Progenitor cell of endocrine pancreas (in vitro differentiated cells): ENCODE measurements at regions not wholly inside any gene's neighbourhood (a gene's known extent, or its start where the extent isn't known, plus 50 kb on each side); places are given as distances from the start of the nearest gene placed in this dataset.

Source experiments
- DNase-seq: peaks from one replicate; pipeline ENCODE4 v3.0.0; 2021; ENCODE audit warnings: low spot score; ENCODE audit not compliant: unreplicated experiment
- H3K27ac Mint-ChIP-seq: 2 replicates; pipeline ENCODE4 v1.8.0; 2021; ENCODE audit warnings: mild to moderate bottlenecking, moderate library complexity, mixed read lengths
- H3K27me3 Mint-ChIP-seq: 2 replicates; pipeline ENCODE4 v1.8.0; 2021; ENCODE audit warnings: mixed read lengths
- H3K36me3 Mint-ChIP-seq: 2 replicates; pipeline ENCODE4 v1.8.0; 2022; ENCODE audit warnings: mixed read lengths; ENCODE audit not compliant: insufficient read depth
- H3K4me1 Mint-ChIP-seq: 2 replicates; pipeline ENCODE4 v1.8.0; 2021; ENCODE audit warnings: low read depth, mixed read lengths
- H3K4me3 Mint-ChIP-seq: 2 replicates; pipeline ENCODE4 v1.8.0; 2021; ENCODE audit warnings: low read depth, mild to moderate bottlenecking, moderate library complexity, mixed read lengths
- H3K9me3 Mint-ChIP-seq: 2 replicates; pipeline ENCODE4 v1.8.0; 2021; ENCODE audit warnings: low read depth, mixed read lengths
- TF ChIP-seq, protein P1 (sequence below): fragments of 200-600 bp; sonication (generic); IDR thresholded peaks from one replicate; pipeline ENCODE4 v1.5.0; 2021; ENCODE audit warnings: antibody characterized with exemption, mild to moderate bottlenecking; ENCODE audit not compliant: unreplicated experiment

- no peak overlapping the region for H3K4me3 Mint-ChIP-seq
These were observed 266.6 kb downstream of the ETAA1 start for GRCh38 chr2:67663776-67664175.

DNA sequence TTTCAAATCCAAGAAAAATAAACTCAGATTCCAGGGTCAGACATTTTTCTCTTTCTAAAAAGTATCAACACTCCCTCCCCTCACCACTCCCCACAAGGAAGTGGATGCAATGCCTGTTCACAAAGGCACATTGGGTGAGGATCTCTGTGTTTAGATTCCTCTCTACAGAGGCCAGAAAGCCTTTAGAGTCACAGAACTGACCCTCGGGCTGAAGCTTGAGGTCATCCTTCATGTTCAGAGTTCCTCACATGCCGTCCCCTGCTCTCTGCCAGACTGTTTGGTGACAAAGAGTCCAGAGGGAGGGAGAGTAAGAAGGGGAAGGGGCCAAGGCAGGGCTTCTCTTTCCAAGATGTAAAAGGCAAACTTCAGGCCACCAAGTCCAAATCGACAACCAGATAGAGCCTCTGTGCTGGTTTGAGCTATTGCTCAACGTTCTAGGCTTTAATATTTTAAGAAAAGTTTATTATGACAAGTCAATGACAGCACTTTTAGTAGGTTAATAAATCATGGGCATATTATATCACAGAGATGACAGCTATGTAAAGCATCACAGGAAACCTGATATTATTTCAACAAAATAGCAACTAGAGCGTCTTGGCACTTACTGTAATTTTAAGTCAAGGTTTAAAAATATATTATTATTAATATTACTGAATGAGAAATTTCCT lies 269.4 kb downstream of the ETAA1 start:
- H3K4me1 Mint-ChIP-seq = no peaks in the 10 kb centered on the region
- no peak overlapping the region for H3K27ac Mint-ChIP-seq
- peaks cover 3% of the 10 kb centered on the region for H3K9me3 Mint-ChIP-seq
- TF ChIP-seq, protein P1, sequence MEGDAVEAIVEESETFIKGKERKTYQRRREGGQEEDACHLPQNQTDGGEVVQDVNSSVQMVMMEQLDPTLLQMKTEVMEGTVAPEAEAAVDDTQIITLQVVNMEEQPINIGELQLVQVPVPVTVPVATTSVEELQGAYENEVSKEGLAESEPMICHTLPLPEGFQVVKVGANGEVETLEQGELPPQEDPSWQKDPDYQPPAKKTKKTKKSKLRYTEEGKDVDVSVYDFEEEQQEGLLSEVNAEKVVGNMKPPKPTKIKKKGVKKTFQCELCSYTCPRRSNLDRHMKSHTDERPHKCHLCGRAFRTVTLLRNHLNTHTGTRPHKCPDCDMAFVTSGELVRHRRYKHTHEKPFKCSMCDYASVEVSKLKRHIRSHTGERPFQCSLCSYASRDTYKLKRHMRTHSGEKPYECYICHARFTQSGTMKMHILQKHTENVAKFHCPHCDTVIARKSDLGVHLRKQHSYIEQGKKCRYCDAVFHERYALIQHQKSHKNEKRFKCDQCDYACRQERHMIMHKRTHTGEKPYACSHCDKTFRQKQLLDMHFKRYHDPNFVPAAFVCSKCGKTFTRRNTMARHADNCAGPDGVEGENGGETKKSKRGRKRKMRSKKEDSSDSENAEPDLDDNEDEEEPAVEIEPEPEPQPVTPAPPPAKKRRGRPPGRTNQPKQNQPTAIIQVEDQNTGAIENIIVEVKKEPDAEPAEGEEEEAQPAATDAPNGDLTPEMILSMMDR = no peak
- no peak for DNase-seq
- no peaks in the 10 kb centered on the region for H3K36me3 Mint-ChIP-seq
- H3K27me3 Mint-ChIP-seq = no peaks in the 10 kb centered on the region
- no peak overlapping the region for H3K4me3 Mint-ChIP-seq

More at GRCh38 chr2:67663776-67664175, 266.6 kb downstream of the ETAA1 start:
- TF ChIP-seq, protein P1 = no peak
- Mint-ChIP-seq H3K4me1 (no peaks in the 10 kb centered on the region), H3K27ac (no peak overlapping the region), H3K27me3 (no peaks in the 10 kb centered on the region), H3K9me3 (peaks cover 5% of the 10 kb centered on the region), H3K36me3 (no peaks in the 10 kb centered on the region)
- DNase-seq = no peak

DNA sequence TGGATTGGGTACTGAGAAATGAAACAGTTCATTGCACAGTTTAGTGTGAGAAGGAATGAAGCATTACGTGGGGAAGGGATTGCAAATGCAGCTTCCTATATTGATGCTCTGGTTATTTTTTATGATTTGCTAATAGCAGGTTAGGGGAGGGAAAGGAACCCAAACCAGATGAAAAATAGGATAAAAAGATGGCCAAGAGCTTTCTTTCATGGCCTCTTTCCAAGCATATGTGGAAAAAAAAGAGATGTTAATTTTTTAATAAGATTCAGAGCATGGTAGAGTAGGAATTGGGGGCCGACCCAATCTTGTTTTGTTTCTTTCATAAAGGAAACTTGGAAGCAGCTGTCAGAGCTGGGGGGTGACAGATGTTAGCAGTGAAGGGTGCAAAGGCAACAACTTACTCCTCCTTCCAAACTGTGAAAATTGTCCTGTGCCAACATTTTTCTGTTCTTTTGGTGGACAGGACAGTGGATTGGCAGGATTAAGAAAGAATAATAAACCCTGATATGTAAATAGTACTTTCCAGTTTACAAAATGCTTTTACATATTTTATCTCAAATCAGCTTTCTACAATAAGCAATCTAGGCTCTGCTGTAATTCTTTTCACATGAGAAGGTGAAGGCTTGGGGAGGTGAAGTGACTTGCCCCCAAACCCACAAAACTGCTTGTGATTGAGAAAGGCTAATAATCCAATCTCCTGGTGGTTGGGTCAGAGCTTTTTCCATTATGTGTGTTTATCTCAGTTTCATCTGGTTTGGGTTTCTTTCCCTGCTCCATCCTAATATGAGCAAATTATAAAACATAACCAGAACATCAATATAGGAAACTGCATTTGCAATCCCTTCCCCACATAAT lies 270.1 kb downstream of the ETAA1 start:
- TF ChIP-seq, protein P1 = no peak
- Mint-ChIP-seq H3K27ac (no peak overlapping the region), H3K9me3 (peaks cover 3% of the 10 kb centered on the region), H3K27me3 (no peaks in the 10 kb centered on the region), H3K4me1 (no peaks in the 10 kb centered on the region), H3K4me3 (no peak overlapping the region), H3K36me3 (no peaks in the 10 kb centered on the region)
- no peak for DNase-seq

DNA sequence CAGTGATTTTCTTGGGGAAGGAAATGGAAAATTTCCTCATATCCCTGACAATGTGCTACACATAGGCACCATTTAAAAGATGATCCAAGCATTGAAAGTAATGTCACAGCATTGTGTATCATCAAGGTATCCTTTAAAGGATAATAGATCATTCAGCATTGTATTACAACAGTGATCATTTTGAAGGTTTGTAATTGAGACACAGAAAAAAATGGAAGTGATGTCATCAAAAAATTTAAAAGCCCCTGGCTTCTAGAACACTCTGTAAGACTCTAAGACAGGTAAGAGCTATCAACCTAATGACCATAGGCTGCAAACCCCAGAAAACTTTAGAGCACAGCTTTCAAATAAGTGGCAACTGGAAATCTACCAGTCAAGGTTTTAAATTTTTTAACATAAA lies 271.4 kb downstream of the ETAA1 start:
- H3K9me3 Mint-ChIP-seq = no peaks in the 10 kb centered on the region
- H3K27ac Mint-ChIP-seq = no peak overlapping the region
- no peaks in the 10 kb centered on the region for H3K36me3 Mint-ChIP-seq
- no peak for DNase-seq
- TF ChIP-seq, protein P1 = no peak
- H3K27me3 Mint-ChIP-seq = no peaks in the 10 kb centered on the region
- no peaks in the 10 kb centered on the region for H3K4me1 Mint-ChIP-seq
- H3K4me3 Mint-ChIP-seq = no peak overlapping the region

GRCh38 chr2:67669168-67669567 lies 272.0 kb downstream of the ETAA1 start:
- TF ChIP-seq, protein P1 = no peak
- H3K27me3 Mint-ChIP-seq = no peaks in the 10 kb centered on the region
- H3K36me3 Mint-ChIP-seq = no peaks in the 10 kb centered on the region
- no peak overlapping the region for H3K4me3 Mint-ChIP-seq
- no peaks in the 10 kb centered on the region for H3K9me3 Mint-ChIP-seq
- H3K4me1 Mint-ChIP-seq = no peaks in the 10 kb centered on the region
- DNase-seq = no peak
- no peak overlapping the region for H3K27ac Mint-ChIP-seq
